Renal cortical epithelial cell (primary cell): ENCODE measurements at regions not wholly inside any gene's neighbourhood (a gene's known extent, or its start where the extent isn't known, plus 50 kb on each side); places are given as distances from the start of the nearest gene placed in this dataset.

Experiments
- DNase-seq: peaks from one replicate; pipeline ENCODE4 v3.0.0-alpha.2; 2011; ENCODE audit warnings: low read depth

DNA sequence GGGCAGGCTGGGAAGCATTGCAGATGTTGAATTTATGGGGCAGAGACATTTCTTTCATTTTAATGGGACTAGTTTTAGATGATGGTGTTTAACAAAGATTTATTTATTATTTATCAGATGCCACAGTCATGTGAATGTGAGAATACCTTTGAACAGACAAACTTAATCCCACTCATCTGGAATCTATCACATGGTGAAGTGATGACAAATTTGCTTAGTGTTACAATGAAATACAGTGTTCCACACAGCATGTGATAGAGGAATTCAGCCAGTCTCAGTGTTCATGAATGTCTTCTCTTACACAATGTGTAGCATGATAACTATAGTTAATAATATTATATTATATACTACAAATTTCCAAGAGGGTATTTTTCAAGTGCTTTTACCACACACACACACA lies 1361.7 kb upstream of the B3GALT2 start:
- no peak for DNase-seq

DNA sequence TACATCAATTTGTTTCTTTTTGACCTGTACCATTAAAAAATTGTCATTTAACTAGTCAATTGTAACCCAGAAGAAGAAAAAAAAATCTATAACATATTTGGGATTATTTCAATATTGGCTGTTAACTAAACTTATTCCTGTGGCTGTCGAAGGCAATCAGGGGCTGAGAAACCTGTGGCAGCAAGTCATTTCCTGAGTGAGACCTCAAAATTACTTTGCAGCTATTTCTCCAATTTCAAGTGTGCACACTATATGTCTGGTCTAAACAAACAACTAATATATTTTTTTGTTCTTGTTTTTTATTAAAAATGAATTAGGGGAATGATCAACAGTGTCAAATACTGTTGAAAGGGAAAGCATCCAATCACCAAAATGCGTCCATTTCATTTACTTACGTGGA lies 1357.6 kb upstream of the B3GALT2 start:
- DNase-seq, result no peak

DNA sequence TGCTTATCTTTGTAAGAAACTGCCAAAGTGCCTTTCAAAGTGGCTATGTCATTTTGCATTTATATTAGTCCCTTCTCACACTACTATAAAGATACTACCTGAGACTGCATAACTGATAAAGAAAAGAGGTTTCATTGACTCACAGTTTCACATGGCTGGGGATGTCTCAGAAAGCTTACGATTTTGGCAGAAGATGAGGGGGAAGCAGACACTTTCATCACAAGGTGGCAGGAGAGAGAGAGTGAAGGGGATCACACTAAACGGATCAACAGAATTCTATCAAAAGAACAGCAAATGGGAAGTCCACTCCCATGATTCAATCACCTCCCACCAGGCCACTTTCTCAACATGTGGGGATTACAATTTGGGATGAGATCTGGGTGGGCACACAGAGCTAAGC lies 1352.0 kb upstream of the B3GALT2 start:
- no peak for DNase-seq

DNA sequence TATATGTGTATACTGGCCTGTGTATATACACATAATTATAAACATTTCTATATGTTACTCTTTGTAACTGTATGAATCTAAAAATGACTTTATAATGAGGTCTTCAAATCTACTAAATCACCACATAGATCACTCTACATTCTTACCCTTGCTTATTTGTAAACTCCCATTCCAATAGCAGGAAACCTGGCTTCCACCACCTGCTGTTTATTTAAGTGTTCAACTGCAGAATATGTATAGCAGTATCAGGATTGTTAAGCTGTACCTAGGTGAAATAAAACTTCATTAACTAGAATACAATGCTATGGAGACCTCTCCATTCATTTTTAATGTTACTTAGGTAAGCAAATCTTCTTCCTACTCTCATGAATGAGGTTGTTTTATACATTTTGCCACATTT lies 1351.1 kb upstream of the B3GALT2 start:
- no peak for DNase-seq

DNA sequence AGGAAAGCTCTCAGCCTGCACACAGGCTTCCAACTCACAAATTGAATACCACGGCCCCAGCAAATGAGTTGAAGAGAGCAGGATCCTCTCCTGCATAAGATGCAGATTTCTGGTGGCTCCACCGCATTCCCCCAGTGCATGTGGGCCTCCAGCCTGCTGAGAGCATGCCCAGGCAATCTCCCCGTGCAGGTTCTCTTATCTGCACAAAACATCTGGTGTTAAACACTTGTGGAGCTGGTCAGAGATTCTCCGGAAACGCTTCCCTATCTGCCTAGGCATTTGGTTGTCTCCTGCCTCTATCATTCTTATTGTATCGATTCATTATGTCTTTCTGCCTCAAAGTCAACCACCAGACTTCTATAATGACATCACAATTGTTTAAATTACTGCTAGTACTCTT lies 1349.0 kb upstream of the B3GALT2 start:
- no peak for DNase-seq

DNA sequence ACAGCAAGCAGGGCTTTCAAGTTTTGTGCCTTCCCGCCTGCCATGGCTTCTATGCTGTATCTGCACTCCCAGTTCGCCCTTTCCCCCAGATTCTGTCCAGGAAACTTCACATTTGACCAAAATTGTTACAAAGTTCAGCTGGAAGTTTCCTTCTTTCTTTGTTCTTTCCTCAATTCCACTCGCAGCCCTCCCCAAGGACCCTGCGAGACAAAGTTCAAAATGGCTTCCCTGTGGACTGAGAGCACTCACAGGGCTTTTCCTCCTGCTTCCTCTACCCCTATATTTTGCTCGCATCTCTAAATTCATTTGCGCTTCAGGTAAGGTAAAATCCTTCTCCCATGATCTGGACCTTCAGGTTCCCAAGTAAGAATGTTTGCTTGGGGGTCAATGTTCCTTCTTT lies 1348.4 kb upstream of the B3GALT2 start:
- no peak for DNase-seq

DNA sequence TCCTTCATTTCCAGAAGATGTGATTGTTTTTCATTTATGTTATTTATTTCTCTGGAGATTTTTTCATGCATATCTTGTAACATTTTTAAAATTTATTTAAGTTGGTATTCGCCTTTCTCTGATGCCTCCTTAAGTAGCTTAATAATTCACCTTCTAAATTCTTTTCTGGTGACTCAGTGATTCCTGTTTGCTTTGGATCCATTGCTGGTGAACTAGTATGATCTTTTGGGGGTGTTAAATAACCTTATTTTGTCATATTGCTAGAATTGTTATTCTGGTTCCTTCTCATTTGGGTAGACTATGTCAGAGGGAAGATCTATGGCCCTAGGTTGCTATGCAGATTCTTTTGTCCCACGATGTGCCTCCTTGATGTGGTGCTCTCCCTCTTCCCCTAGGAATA lies 1347.2 kb upstream of the B3GALT2 start:
- peak; percentile 82 for DNase-seq

DNA sequence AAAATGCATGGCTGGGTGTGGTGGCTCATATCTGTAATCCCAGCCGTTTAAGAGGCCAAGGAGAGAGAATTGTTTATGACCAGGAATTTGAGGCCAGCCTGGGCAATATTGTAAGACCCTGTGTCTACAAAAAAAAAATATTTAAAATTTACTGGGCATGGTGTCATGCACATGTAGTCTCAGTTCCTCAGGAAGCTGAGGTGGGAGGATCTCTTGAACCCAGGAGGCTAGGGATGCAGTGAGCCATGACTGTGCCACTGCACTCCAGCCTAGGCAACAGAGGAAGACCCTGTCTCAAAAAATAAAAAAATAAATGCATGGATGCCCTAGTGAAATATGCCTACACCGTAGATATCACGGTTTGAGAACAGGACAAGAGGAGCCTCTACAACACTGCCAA lies 1331.2 kb upstream of the B3GALT2 start:
- DNase-seq, result no peak

DNA sequence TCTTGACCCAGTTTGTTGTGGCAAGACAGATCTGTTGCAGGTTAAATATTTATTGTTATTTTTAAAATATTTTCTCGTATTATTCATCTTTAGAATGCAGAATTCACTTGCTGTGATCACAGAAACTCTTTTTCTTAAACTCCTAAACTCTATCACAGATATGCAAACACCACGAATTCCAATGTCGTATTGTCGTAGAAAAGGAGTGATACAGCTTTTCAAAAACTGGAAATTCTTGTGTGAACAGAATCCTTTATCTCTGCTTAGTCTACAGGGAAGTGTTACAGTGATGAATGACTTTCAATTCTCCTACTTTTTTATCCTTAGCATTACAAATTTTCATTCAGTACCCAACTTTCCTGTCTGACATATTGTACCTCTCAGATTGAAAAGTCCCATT lies 1329.5 kb upstream of the B3GALT2 start:
- DNase-seq, result no peak

DNA sequence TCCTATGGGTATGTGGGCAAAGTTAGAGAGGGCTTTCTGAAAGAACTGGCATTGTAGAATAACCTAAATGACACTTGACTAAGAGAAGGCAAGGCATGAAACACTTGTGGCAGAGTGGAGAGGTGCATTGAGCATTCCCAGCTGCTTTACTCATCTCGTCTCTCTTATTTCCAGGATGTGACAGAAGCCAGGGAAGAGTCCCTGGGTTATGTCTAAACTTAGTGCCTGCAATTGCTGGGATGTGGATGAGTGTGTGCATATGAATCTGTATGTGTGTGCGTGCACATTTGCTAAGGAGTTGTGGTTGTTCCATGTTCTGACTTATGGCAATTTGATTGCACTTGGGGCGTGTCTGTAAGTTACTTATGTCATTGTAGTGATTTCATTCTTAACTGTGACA lies 1326.5 kb upstream of the B3GALT2 start:
- no peak for DNase-seq

DNA sequence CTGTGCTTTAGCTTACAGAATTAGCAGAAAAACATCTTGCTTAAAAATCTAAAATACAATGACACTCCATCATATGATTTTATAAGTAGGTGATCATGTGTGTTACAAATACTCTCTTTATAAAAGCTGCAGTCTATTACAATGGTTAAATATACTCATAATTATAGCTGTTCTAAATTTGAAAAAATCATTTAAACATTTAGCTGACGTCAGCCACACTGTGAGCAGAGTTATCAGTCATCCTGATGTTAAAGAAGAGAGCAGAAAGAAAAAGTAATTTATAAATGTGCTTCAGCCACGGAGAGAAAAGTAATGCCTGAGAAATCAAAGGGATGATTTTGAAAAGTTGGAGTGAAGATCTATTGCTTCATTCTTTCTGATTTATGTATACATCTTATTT lies 1325.9 kb upstream of the B3GALT2 start:
- no peak for DNase-seq

DNA sequence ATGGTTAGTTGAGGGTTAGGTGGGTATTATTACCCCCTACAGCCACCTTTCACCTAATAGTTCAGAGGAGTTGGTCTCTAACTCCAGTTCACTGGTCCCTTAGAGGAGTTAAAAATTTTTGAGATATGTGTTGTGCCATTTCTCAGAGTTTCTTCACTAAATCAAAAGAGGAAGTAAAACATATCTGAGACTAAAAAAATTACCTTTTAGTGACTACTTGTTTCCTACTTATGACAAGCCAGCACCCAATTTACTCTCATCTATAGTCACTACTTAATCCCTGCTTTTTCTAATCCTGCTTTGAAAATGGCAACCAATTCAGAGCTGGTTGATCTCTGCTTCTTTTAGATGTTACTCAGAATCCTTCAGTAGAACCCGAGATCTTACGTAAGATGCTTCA lies 1316.8 kb upstream of the B3GALT2 start:
- DNase-seq, result no peak

DNA sequence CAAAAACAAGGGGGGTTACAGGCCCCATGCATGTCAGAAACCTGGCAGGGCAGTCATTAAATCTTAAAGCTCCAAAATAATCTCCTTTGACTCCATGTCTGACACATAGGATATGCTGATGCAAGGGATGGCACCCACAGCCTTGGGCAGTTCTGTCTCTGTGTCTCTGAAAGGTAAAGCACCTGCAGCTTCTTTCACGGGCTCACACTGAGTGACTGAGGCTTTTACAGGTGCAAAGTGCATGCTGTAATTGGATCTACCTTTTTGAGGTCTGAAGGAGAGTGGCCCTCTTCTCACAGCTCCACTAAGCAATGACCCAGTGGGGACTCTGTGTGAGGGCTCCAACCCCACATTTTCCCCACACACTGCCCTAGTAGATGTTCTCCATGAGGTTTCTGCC lies 1309.0 kb upstream of the B3GALT2 start:
- no peak for DNase-seq

DNA sequence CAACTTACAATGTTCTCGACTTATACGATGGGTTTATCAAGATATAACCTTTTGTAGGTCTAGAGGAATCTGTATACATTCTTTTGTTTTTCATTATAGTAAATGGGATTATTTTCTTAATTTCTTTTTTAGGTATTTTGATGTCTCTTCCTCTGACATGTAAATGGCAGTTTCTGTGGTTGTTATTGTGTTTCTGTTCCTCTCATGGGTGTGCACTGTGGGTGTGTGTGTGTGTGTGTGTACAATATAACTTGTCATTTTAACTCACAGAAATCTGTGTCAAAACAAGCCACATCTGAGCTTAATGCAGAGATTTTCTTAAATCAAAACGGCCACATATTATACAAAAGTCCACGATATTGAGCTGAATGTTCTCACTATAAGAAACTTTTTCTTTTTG lies 1300.8 kb upstream of the B3GALT2 start:
- DNase-seq, result no peak

DNA sequence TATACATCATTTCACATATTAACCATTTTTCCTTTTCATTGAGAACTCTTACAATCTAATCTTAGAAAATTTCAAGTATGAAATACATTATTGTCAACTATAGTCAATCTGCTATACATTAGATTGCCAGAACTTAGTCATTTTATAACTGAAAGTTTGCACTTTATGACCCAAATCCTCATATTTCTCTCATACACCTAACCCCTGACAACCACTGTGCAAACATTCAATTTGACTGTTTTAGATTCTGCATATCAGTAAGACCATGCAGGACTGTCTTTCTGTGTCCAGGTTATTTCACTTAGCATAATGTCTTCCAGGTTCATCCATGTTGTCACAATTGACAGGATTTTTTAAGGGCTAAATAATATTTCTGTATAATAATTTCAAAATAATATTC lies 1299.0 kb upstream of the B3GALT2 start:
- DNase-seq, result no peak

DNA sequence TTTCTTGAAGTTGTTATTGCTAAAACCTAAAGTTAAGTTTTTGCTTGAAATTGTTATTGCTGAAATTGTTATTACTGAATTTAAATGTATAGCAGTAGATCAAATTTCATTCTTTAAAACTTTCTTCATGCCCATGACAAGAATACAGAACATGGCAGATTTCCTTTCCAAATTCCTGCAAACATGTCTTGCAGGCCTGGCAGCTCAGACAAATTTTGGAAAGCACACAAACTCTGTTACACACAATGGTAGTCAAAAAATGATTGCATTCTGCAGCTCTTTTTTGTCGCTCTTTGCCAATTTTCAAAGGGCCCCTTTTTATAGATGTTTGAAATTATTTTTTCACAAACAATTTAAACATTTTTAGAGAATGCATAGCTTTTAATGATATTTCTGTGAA lies 1292.3 kb upstream of the B3GALT2 start:
- DNase-seq, result no peak

DNA sequence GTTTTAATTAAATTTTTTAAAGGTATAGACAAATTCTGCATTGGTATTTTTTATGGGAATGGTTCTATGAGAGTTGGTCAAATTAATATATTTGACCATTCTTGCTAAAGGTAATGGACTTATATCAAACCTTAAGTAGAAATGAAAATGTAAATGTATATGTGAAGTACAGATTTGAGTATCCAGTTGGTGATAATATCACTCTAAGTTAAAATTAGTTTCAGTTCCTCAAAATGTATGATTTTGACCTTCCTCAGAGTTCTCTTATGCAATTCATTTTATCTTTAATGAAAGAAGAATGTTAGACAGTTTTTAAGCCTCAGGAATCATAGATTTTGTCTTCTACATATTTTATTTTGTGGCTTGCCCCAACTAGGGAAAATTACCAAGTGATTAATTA lies 1291.5 kb upstream of the B3GALT2 start:
- DNase-seq, result no peak

DNA sequence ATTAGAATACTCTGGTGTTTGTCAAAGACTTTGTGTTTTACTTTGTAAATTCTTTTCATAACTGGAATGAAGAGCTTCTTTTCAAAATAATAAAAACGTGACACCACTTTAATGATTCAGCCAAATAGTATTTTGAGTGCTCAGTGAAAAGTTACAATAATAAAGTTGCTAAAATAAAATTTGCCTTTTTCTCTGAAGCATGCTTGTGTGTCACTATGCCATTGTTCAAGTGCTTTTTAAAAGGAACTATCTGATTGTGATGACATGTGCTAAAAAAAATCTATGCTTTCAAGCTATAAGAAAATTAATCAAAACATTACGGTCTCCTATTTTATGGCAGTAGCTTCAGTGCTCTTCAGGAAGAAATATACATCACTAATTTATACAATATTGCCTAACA lies 1290.5 kb upstream of the B3GALT2 start:
- no peak for DNase-seq

DNA sequence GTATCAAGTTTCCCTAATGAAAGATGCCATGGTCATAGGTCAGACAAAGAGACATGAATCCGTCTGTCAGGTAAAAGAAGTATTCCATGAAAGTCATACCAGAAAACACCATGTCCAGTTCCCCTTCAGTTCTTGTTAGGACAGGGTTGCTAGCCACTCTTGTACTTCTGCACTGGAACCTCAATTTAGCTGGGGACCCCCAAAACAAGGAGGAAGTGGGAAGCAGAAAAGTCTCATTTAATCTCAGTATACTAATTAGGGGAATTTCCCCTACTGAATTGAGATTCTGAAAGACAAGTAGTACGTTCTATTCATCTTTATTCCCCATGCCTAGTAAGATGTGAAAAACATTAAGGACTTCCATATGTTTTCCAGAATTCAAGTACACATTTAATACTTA lies 1289.9 kb upstream of the B3GALT2 start:
- DNase-seq, result no peak

DNA sequence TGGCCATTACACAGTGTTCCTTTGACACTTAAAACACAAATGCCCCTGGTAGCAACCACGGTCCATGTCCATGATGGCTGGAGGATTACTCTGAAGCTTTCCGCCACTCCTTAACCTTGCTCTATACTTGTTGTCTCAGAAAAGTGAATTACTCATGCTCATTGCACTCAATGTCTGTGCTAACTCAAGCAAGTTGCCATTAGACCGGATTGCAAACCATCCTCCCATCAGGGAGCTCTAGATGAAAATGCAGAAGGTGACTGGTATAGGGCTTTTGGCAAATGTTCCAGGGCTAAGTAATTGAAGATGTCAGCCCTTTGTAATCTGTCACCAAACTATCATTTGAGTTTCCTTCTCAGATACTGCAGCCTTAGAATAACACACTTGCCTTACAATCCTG lies 1288.3 kb upstream of the B3GALT2 start:
- DNase-seq, result no peak

DNA sequence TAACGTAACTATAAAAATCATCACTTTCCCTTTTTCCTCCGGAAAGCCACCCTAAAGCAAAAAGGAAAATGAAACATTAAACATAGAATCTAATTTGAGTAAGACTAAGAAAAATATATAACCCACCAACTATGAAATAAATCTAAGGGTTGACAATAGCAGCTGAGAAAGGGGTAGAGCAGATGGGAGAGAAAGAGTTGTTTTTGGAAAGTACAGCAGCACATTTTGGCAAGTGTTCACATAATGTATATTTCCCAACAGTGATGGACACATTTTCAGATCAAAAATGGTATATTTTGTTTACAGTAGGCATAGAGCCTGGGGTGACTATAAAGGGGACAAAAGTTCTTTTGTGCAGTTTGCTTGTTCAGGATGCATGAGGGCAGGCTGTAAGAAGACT lies 1287.4 kb upstream of the B3GALT2 start:
- no peak for DNase-seq

DNA sequence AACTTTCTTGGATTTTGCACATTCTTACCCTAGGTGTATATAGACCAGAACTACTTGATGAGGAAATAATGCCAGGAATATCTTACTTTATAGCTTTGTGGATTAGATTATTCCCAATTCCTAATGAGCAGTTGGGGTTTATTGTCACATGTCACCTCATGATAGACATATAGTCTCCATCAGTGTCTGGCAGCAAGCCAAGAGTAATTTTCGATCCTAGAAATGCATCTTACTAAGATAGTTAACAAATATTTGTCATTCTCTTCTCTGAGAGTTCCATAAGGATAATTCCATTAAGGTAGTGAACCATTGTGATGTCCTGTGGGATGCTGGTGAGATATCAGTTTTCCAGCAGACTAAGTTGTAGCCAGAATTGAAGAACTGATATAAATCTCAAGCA lies 1282.9 kb upstream of the B3GALT2 start:
- DNase-seq, result no peak

DNA sequence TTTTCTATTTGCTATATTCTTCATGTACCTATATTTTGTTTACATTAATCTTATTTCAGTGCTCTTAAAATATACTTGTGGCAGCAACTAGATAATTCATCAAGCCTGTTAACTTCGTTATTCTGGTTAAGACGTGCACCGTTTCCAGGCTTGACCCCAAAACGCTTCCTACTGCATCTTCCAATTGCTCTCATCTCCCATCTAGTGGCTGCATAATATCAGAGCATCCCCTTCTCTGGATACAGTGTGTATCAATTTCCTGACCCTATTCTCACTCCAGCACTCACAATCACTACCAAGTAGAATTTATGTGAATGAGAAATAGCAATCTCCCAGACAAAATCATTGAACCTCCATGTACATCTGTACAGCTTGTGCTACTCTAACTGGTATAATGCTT lies 1280.3 kb upstream of the B3GALT2 start:
- DNase-seq, result no peak

DNA sequence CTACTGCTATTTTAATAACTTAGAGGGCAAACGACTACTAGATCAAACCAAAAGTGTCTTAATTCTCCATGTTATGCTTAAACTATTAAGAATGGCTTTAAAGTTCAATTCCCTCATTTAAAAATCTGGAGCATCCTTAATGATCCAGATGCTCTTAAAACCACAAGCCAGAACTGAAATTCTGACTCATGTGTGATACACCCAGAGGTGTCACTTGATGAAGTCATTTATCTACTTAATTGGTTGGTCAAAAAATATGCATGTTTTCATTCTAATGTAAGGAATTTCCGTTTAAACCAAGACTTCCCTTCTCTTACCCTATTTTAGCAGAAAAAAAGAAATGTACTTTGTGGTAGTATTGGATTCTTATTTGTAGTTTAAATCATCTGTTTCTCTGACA lies 1261.2 kb upstream of the B3GALT2 start:
- no peak for DNase-seq

DNA sequence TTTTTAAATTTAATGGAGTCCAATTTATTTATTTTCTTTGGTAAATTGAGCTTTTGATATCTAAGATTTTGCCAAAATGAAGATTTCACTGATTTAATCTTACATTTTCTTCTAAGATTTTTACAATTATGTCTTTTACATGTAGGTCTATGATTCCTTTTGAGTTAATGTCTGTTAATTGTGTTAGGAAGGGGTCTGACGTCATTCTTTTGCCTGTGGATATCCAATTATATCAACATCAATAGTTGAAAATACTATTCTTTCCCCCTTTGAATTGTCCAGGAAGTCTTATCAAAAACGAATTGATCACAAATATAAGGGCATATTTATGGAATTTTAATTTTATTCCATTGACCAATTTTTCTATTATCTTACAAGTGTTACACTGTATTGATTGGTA lies 1258.8 kb upstream of the B3GALT2 start:
- DNase-seq, result no peak
